ENCODE measurements at regions not wholly inside any gene's neighbourhood (a gene's known extent, or its start where the extent isn't known, plus 50 kb on each side); places are given as distances from the start of the nearest gene placed in this dataset.

GRCh38 chr12:97927977-97928376, 465.4 kb downstream of the RMST start:
- TF ChIP-seq SPI1 (IDR thresholded peaks at IDR 0.05; ENCODE audit: borderline replicate concordance, low read depth) = no peak
- TF ChIP-seq GABPA (IDR thresholded peaks at IDR 0.05; ENCODE audit: low read depth) = no peak
- no peak for TF ChIP-seq POLR2AphosphoS5 (IDR thresholded peaks at IDR 0.05; ENCODE audit: low read depth)
- Histone ChIP-seq H3K4me3 (replicated peaks; ENCODE audit: insufficient read depth, low read length) (no peak overlapping the region), H3K27me3 (ENCODE audit: insufficient read depth, poor library complexity, severe bottlenecking) (no peaks in the 10 kb centered on the region), H3K27ac (replicated peaks) (no peak overlapping the region)
- DNase-seq (ENCODE audit: low read depth in 1 of 2, low spot score in 1 of 2) = no peak

- no peak overlapping the region for H3K4me3 ChIP-seq (replicated peaks; ENCODE audit: insufficient read depth, low read length)
- TF ChIP-seq POLR2AphosphoS5 (IDR thresholded peaks at IDR 0.05; ENCODE audit: low read depth) (no peak), CTCF (IDR thresholded peaks at IDR 0.05; ENCODE audit: insufficient read depth, low read length) (no peak), GABPA (IDR thresholded peaks at IDR 0.05; ENCODE audit: low read depth) (no peak)
- DNase-seq (ENCODE audit: low read depth in 1 of 2, low spot score in 1 of 2) = no peak
- no peaks in the 10 kb centered on the region for H3K27me3 ChIP-seq (ENCODE audit: insufficient read depth, poor library complexity, severe bottlenecking)
- no peak overlapping the region for H3K27ac ChIP-seq (replicated peaks)
Measured at GRCh38 chr12:97936165-97936564, 473.6 kb downstream of the RMST start.

GRCh38 chr12:97938031-97938430, 475.4 kb downstream of the RMST start:
- no peak for DNase-seq (ENCODE audit: low read depth in 1 of 2, low spot score in 1 of 2)
- no peak for TF ChIP-seq POLR2AphosphoS5 (IDR thresholded peaks at IDR 0.05; ENCODE audit: low read depth)
- no peak for TF ChIP-seq GABPA (IDR thresholded peaks at IDR 0.05; ENCODE audit: low read depth)
- Histone ChIP-seq H3K27me3 (ENCODE audit: insufficient read depth, poor library complexity, severe bottlenecking) (no peaks in the 10 kb centered on the region), H3K4me3 (replicated peaks; ENCODE audit: insufficient read depth, low read length) (no peak overlapping the region), H3K27ac (replicated peaks) (no peak overlapping the region)

GRCh38 chr12:97939156-97939555, 476.6 kb downstream of the RMST start:
- Histone ChIP-seq H3K27me3 (ENCODE audit: insufficient read depth, poor library complexity, severe bottlenecking) (no peaks in the 10 kb centered on the region), H3K4me3 (replicated peaks; ENCODE audit: insufficient read depth, low read length) (no peak overlapping the region), H3K27ac (replicated peaks) (no peak overlapping the region)
- TF ChIP-seq CTCF (IDR thresholded peaks at IDR 0.05; ENCODE audit: insufficient read depth, low read length) = no peak
- TF ChIP-seq REST (IDR thresholded peaks at IDR 0.05; ENCODE audit: insufficient replicate concordance, low read depth) = no peak
- no peak for TF ChIP-seq GABPA (IDR thresholded peaks at IDR 0.05; ENCODE audit: low read depth)
- TF ChIP-seq POLR2AphosphoS5 (IDR thresholded peaks at IDR 0.05; ENCODE audit: low read depth) = no peak
- no peak for TF ChIP-seq SPI1 (IDR thresholded peaks at IDR 0.05; ENCODE audit: borderline replicate concordance, low read depth)
- no peak for DNase-seq (ENCODE audit: low read depth in 1 of 2, low spot score in 1 of 2)

- H3K27ac ChIP-seq (replicated peaks) = no peak overlapping the region
- DNase-seq (ENCODE audit: low read depth in 1 of 2, low spot score in 1 of 2) = no peak
- no peak overlapping the region for H3K4me3 ChIP-seq (replicated peaks; ENCODE audit: insufficient read depth, low read length)
- TF ChIP-seq POLR2AphosphoS5 (IDR thresholded peaks at IDR 0.05; ENCODE audit: low read depth) = no peak
- TF ChIP-seq SPI1 (IDR thresholded peaks at IDR 0.05; ENCODE audit: borderline replicate concordance, low read depth) = no peak
- TF ChIP-seq GABPA (IDR thresholded peaks at IDR 0.05; ENCODE audit: low read depth) = no peak
- no peak for TF ChIP-seq REST (IDR thresholded peaks at IDR 0.05; ENCODE audit: insufficient replicate concordance, low read depth)
- no peak for TF ChIP-seq CTCF (IDR thresholded peaks at IDR 0.05; ENCODE audit: insufficient read depth, low read length)
- H3K27me3 ChIP-seq (ENCODE audit: insufficient read depth, poor library complexity, severe bottlenecking) = no peaks in the 10 kb centered on the region
Measured at GRCh38 chr12:97940105-97940504, 477.5 kb downstream of the RMST start.

Measured in HL-60 (cell line).